ENCODE measurements at regions not wholly inside any gene's neighbourhood (a gene's known extent, or its start where the extent isn't known, plus 50 kb on each side); places are given as distances from the start of the nearest gene placed in this dataset.

DNA sequence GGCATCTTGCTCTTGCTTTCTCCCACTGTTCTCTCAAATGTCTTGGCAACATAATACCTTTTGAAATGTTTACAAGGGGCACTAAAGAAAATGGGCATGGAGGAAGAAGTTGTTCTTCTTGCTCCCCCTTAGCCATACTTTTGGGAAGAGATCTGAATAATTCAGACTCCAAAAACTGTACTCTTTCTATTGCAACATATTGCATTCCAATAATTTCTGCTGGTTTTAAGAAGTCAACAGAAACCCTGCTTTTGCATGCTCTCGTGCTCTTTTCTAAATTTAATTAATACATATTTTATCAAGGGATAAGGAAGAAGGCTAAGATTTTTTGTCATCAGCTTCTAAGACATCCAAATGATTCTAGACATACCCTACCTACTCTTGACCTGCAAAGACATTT is 409.9 kb upstream of the SOX5 start:
- TF ChIP-seq, protein P1, sequence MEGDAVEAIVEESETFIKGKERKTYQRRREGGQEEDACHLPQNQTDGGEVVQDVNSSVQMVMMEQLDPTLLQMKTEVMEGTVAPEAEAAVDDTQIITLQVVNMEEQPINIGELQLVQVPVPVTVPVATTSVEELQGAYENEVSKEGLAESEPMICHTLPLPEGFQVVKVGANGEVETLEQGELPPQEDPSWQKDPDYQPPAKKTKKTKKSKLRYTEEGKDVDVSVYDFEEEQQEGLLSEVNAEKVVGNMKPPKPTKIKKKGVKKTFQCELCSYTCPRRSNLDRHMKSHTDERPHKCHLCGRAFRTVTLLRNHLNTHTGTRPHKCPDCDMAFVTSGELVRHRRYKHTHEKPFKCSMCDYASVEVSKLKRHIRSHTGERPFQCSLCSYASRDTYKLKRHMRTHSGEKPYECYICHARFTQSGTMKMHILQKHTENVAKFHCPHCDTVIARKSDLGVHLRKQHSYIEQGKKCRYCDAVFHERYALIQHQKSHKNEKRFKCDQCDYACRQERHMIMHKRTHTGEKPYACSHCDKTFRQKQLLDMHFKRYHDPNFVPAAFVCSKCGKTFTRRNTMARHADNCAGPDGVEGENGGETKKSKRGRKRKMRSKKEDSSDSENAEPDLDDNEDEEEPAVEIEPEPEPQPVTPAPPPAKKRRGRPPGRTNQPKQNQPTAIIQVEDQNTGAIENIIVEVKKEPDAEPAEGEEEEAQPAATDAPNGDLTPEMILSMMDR (IDR thresholded peaks at IDR 0.05), result no peak
- no peak for TF ChIP-seq POLR2A (IDR thresholded peaks at IDR 0.05)

Data from breast epithelium (tissue), 3 donors.